Endothelial cell of umbilical vein (primary cell): ENCODE measurements at regions not wholly inside any gene's neighbourhood (a gene's known extent, or its start where the extent isn't known, plus 50 kb on each side); places are given as distances from the start of the nearest gene placed in this dataset.

Source experiments
- CTCF ChIP-seq, 2 donors: IDR thresholded peaks; 1 replicate in 1 of 2; 2 replicates in 1 of 2; pipeline ENCODE4 v1.5.1; 2011; ENCODE audit warnings: low read length in 2 of 2, mild to moderate bottlenecking in 2 of 2, moderate library complexity in 2 of 2, control low read depth in 1 of 2, inconsistent platforms in 1 of 2, low read depth in 1 of 2; ENCODE audit not compliant: insufficient read depth in 1 of 2; ENCODE audit errors: extremely low read depth in 1 of 2
- EZH2 ChIP-seq: IDR thresholded peaks from 2 replicates; pipeline ENCODE4 v1.6.1; 2012; ENCODE audit warnings: borderline replicate concordance, low read depth, mild to moderate bottlenecking, moderate library complexity, low read length, inconsistent platforms; ENCODE audit not compliant: severe bottlenecking
- GATA2 ChIP-seq: IDR thresholded peaks from 2 replicates; pipeline ENCODE4 v1.7.0; 2011; ENCODE audit warnings: low read depth, mild to moderate bottlenecking, moderate library complexity, mixed read lengths, low read length; ENCODE audit not compliant: insufficient read length, insufficient read depth
- MAX ChIP-seq: IDR thresholded peaks from 2 replicates; pipeline ENCODE4 v1.6.1; 2011; ENCODE audit not compliant: insufficient read depth, insufficient read length
- MYC ChIP-seq: IDR thresholded peaks from one replicate; pipeline ENCODE4 v1.6.1; 2011; ENCODE audit warnings: mild to moderate bottlenecking, low read depth, low read length
- POLR2A ChIP-seq: IDR thresholded peaks from 2 replicates; pipeline ENCODE4 v1.6.1; 2012; ENCODE audit warnings: low read depth, mild to moderate bottlenecking, control low read depth, low read length
- POLR2AphosphoS5 ChIP-seq: IDR thresholded peaks from 2 replicates; pipeline ENCODE4 v1.6.1; 2012; ENCODE audit warnings: low read depth, mild to moderate bottlenecking, control low read depth, low read length, moderate library complexity; ENCODE audit not compliant: insufficient read depth

GRCh38 chr9:113705928-113706519 lies 170.1 kb upstream of the ZNF618 start:
- TF ChIP-seq CTCF (IDR thresholded peaks at IDR 0.05; ENCODE audit: extremely low read depth in 1 of 2, insufficient read depth in 1 of 2, low read depth in 1 of 2, low read length in 2 of 2): no peak
- TF ChIP-seq EZH2: no peak
- no peak for TF ChIP-seq POLR2AphosphoS5
- TF ChIP-seq POLR2A: no peak
- TF ChIP-seq MAX: no peak
- TF ChIP-seq MYC: no peak
- TF ChIP-seq GATA2: no peak
